DMS153 treated with DMSO at 0.1 percent for 48 hours (cell line): ENCODE measurements at regions not wholly inside any gene's neighbourhood (a gene's known extent, or its start where the extent isn't known, plus 50 kb on each side); places are given as distances from the start of the nearest gene placed in this dataset.

Source experiments
- DNase-seq: peaks from one replicate; lab custom pipeline; 2025; ENCODE audit not compliant: unreplicated experiment; lab: John Stamatoyannopoulos, UW

GRCh38 chr5:40416098-40416497 lies 263.6 kb upstream of the PTGER4 start:
- DNase-seq: no peak

GRCh38 chr5:40414922-40415321 lies 264.8 kb upstream of the PTGER4 start:
- DNase-seq: no peak

GRCh38 chr5:40413743-40414142 lies 266.0 kb upstream of the PTGER4 start:
- no peak for DNase-seq

GRCh38 chr5:40412771-40413170 lies 266.9 kb upstream of the PTGER4 start:
- no peak for DNase-seq

- DNase-seq: no peak
Observed at GRCh38 chr5:40410964-40411635, 268.6 kb upstream of the PTGER4 start.

GRCh38 chr5:40410231-40410861 lies 269.4 kb upstream of the PTGER4 start:
- DNase-seq: no peak

- DNase-seq: no peak
Observed at GRCh38 chr5:40409601-40410000, 270.1 kb upstream of the PTGER4 start.

- DNase-seq: no peak
Observed at GRCh38 chr5:40406741-40407211, 272.9 kb upstream of the PTGER4 start.

- DNase-seq: no peak
Observed at GRCh38 chr5:40405996-40406740, 273.5 kb upstream of the PTGER4 start.

GRCh38 chr5:40405230-40405629 lies 274.5 kb upstream of the PTGER4 start:
- no peak for DNase-seq

GRCh38 chr5:40404613-40405012 lies 275.1 kb upstream of the PTGER4 start:
- no peak for DNase-seq

GRCh38 chr5:40402007-40402364 lies 277.7 kb upstream of the PTGER4 start:
- no peak for DNase-seq

GRCh38 chr5:40401284-40402006 lies 278.3 kb upstream of the PTGER4 start:
- DNase-seq: no peak

- DNase-seq: no peak
Observed at GRCh38 chr5:40400245-40400644, 279.5 kb upstream of the PTGER4 start.

- no peak for DNase-seq
Observed at GRCh38 chr5:40399349-40399748, 280.4 kb upstream of the PTGER4 start.

- no peak for DNase-seq
Observed at GRCh38 chr5:40397976-40398375, 281.7 kb upstream of the PTGER4 start.

GRCh38 chr5:40397091-40397490 lies 282.6 kb upstream of the PTGER4 start:
- no peak for DNase-seq

GRCh38 chr5:40396317-40396716 lies 283.4 kb upstream of the PTGER4 start:
- no peak for DNase-seq

- no peak for DNase-seq
Observed at GRCh38 chr5:40395251-40395650, 284.5 kb upstream of the PTGER4 start.

GRCh38 chr5:40394698-40395097 lies 285.0 kb upstream of the PTGER4 start:
- no peak for DNase-seq

- no peak for DNase-seq
Observed at GRCh38 chr5:40391642-40392041, 288.1 kb upstream of the PTGER4 start.
